GM08714 (cell line): ENCODE measurements at regions not wholly inside any gene's neighbourhood (a gene's known extent, or its start where the extent isn't known, plus 50 kb on each side); places are given as distances from the start of the nearest gene placed in this dataset.

ENCODE experiments used
- H3K4me3 ChIP-seq: fragments of 200-500 bp; sonication (Bioruptor generic); 2 replicates; pipeline ENCODE4 v1.5.1; 2014; ENCODE audit warnings: mild to moderate bottlenecking, low read length, inconsistent platforms
- ZNF274 ChIP-seq: IDR thresholded peaks from 2 replicates; pipeline ENCODE4 v1.6.1; 2012; ENCODE audit warnings: mild to moderate bottlenecking, low read depth, low read length

DNA sequence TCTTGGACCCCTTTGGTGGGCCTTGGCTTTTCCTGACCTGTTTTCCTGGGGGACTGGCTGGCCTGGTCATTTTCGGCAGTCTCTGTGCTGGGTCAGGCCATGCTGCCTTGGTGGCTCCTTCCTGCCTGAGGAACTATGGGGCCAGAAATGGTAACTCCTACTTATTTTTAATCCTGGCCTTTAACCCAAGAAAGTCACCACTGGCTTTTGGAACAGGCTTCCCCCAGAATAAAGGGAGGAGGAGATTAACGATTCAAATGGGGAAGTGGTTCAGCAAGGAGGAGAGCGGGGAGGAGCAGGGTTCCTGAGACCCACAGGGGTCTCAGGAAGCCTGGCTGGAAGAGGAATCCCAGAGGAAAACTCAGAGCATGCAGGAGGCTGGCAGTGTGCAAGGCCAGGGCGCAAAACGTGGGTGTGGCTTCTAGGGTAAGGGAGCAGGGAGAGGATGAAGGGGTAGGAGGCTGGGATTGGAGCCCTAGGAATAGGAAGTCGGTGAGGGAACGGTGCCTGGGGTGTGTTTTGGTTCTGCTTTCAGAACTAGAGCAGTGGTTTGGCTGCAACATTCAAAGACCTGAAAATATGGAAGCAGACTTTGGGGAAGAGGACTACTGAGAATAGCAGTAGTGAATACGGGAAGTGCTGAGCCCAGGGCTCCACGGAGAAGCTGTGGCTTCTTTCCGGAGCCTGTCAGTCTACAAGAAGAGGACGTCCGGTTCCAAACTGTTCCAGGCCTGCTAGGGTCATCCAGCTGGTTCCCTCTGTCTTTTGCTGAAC, 271.1 kb upstream of the KLF4 start:
- H3K4me3 ChIP-seq = no peak overlapping the region
- TF ChIP-seq ZNF274 = no peak

DNA sequence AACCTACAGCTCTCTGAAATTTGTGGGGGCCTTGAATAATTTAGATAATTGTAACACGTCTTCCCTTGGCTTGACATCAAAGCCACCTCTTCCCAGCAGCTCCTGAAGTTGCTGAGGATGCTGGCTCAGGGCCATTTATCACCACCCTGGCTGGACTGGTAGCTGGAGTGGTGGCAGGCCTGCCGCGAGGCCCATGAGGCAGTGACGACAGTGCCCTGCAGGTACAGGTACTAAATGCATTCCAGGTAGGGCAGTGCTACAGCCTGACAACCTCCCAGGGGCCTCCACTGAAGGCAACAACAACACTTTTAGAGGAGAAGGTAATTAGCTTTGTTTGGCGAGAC, 270.2 kb upstream of the KLF4 start:
- no peak for TF ChIP-seq ZNF274
- H3K4me3 ChIP-seq = no peak overlapping the region

DNA sequence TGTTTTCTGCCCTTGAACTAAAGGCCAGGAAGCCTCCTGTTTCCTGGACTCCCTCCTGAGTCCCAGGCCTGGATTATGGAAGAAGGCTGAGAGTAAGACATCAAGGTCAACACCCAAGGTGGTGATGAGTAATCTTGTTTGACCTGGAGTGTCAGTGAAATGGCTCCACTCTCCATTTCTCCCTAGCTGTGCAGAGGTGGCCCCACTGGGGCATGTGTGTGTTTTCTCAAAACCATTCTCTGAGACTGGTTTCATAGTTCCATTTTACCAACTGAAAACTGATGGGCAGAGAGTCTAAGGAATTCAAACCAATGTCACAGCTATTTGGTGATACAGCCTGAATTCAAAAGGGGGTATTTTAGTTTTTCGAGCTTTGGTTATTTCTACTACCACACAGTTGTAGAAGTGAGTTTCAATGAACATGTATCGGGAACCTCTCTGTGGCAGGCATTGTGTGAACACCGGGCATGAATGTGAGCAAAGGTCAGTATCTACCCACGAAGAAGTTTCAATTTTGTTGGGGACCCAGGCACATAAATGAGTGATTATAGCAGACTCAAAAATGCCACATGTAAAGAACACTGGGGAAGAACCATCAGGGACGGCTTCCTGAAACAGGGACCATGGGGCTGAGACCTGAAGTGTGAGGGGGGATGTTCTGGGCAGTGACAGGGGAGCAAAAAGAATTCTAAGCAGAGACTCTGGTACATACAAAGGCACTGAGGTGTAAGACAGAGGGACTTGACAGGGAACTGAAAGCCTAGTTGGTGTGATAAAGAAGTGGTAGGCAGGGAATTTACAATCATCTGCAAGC, 269.6 kb upstream of the KLF4 start:
- TF ChIP-seq ZNF274 = no peak

GRCh38 chr9:107756091-107756490, 266.5 kb upstream of the KLF4 start:
- no peak overlapping the region for H3K4me3 ChIP-seq
- TF ChIP-seq ZNF274 = no peak

More for the DNA sequence above, 269.6 kb upstream of the KLF4 start:
- H3K4me3 ChIP-seq = no peak overlapping the region

- H3K4me3 ChIP-seq = no peak overlapping the region
- TF ChIP-seq ZNF274 = no peak
These were observed 265.7 kb upstream of the KLF4 start for GRCh38 chr9:107755246-107755645.

DNA sequence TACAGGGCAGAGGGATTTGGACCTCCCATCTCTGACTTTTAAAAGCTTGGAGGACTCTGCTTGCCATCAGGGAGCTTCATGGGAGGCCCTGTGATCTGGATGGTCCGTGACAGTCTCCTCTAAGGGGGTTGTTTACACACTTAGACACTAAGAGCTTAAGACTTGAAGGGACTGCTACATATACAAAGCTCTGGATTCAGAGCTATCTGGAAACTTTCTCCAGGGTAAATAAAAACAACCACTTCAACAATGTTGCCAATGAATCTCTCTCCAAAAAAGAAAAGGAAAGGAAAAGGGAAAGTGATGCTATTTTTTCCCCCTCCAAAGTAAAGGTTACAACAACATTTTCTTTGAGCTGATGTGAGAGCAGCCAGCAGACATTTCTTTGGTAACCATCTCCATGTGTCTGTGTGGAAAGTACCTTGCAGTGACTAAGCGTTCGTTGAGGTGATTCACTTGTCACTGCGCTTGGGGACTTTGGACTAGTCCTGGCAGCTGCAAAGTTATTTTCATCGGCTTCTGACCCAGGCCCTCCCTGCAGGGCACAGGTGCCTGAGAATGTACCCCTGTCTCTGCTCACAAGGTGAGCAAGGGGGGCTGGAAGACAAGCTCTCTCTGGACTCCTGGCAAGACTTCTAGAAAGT, 262.1 kb upstream of the KLF4 start:
- no peak for TF ChIP-seq ZNF274
- H3K4me3 ChIP-seq = no peak overlapping the region

GRCh38 chr9:107750741-107751566, 261.4 kb upstream of the KLF4 start:
- no peak overlapping the region for H3K4me3 ChIP-seq
- no peak for TF ChIP-seq ZNF274

DNA sequence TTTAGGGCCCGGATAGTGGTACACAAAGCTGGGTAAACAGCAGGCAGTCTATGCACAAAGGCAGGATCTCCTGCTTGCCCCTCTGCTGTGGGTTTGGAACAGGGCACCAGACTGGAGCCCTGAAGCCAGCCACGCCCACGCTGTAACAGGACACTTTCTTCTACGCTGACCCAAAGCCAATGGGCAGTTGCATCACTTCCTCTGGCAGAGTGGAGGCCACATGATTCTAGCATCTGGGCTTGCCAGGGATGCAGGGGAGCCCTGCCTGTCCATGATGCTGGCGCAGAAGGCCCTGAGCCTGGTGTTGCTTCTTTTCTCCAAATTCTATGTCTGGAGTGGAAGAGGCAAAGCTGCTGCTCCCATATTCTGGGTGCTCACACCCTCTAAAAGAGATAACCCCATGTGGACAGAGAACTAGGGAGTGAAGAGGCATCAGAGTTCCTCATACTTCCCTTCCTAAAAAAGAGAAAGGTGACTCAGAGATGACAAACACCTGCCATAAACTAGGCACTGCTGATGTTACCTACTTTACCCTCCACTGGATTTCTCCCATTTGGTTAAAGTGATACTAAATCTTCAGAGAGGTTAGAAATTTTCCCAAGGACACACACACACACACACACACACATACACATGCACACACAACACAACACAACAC, 260.3 kb upstream of the KLF4 start:
- H3K4me3 ChIP-seq = no peak overlapping the region
- no peak for TF ChIP-seq ZNF274

DNA sequence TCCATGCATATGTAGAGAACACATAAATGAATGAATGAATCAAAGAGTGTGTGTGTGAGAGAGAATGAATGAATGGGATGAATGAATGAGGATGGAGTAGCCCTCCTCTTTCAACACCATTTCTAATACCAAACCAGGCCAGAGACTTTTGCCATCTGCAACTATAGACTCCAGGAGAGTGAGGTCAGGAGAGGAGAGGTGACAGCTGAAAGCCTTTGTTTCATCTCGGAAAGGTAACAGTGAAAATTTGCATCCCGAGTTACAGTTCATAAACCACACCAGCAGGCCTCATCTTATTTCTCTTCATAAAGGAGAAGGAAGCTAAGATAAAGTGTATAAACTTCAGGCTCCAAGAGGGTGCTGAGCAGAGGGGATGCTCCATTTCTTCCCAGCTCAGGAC, 255.3 kb upstream of the KLF4 start:
- no peak for TF ChIP-seq ZNF274
- H3K4me3 ChIP-seq = no peak overlapping the region

DNA sequence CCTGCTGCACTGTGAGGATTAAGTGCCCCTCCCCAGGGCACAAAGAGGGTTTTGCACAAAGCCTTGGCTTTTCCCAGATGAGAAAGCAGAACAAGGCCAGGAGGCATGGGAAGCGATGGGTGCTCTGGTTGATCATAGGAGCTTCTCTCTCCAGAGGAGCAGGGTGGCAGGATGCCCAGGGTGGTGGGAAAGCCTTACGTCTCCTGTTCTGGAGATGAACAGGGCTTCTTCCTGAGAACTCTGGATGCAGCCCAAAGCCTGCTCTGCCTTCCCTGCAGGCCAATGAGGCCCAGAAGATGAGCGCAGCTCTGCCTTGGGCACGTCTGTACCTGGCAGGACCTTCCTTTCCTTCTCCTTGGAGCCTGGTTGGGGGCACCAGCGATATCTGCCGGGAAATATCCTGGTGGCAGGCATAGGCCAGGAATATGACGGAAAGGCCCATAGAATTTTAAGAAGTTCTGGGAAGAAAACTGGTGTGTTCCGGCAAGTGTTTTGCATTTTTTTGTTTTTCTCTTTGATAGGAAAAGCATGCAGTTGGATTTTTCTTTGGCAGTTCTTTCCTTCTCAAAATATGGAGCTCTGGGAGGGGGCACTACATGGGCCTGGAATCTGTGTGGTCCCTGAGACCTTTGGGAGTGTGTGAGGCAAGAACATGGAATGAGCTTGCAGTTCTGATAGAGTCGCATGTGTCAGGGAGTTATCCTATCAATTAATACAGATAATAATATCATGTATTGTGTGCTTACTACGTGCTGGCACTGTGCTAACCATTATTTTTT, 253.2 kb upstream of the KLF4 start:
- no peak overlapping the region for H3K4me3 ChIP-seq
- TF ChIP-seq ZNF274 = no peak

GRCh38 chr9:107740088-107740980, 250.8 kb upstream of the KLF4 start:
- TF ChIP-seq ZNF274 = no peak
- no peak overlapping the region for H3K4me3 ChIP-seq

DNA sequence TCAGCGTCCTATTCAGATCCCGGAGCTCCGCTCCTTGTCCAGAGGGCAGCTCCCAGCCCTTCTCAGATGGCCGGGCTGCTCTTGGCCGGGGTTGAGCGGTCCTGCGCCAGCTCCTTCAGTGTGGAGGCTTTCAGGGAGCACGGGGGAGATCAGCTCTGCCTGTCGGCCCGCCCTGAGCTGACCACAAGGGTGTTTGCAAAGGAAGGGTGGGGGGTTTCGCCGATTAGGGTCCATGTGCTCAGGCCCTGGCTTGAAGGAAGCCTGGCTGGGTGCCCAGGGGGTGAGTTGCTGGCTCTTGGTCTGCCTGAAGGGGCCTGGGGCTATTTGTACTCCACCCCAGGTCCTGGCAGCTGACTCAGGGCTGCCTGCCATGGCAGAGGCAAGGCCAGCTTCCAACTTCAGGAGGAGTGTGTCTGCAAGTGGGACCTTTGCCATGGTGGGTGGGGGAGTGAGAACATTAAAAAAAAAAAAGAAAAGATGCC, 250.1 kb upstream of the KLF4 start:
- H3K4me3 ChIP-seq = no peak overlapping the region
- no peak for TF ChIP-seq ZNF274
